ENCODE measurements at regions not wholly inside any gene's neighbourhood (a gene's known extent, or its start where the extent isn't known, plus 50 kb on each side); places are given as distances from the start of the nearest gene placed in this dataset.
"Not testable (repeated sequence)": the region's sequence is repeated elsewhere in the genome, so short reads cannot be mapped to it uniquely, and the experiment has no call there.

DNA sequence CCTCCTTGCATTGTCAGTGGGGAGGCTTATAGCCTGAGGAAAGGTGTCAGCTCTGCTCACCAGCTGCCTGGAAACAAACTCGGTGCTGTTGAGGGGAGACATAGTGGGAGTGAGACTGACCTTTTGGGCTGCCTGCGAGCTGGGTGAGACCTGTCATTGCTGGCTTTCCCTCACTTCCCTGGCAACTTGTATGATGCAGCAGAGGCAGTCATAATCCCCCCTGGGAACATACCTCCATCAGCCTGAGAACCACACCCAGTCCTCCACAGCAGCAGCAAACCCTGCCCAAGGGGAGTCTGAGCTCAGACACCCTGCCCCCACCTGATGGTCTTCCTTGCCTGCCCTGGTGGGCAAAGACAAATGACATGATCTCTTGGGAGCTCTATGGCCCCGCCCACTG is 521.2 kb upstream of the IMPG1 start:
- DNase-seq (ENCODE audit: extremely low spot score), result no peak
- H3K27ac ChIP-seq (ENCODE audit: low read depth), result no peak overlapping the region
- 78% methylated on average over 3 of the region's 3 CpGs for WGBS

DNA sequence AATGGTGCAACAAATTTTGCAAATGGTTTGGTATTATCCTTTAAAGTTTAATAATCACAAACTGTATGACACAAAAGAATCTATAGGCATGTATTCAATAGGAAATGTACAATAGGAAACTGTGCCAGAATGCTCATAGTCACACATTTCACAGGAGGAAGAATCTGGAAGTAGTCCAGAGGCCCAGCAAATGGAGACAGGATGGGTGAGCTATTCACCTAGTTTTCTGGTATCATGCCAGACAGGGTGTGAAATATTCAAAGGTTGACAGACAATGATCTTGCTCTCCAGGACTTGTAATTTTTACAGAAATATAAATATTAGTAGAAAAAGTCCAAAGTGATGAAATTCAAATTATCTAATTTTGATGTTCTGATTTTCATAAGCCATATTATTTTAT is 520.1 kb upstream of the IMPG1 start:
- no peak for DNase-seq (ENCODE audit: extremely low spot score)
- H3K4me1 ChIP-seq (ENCODE audit: insufficient read depth), result no peaks in the 10 kb centered on the region
- no peak overlapping the region for H3K27ac ChIP-seq (ENCODE audit: low read depth)
- no peaks in the 10 kb centered on the region for H3K36me3 ChIP-seq (ENCODE audit: insufficient read depth)
- no peak overlapping the region for H3K4me3 ChIP-seq (ENCODE audit: low read depth, low read length)

More for the DNA sequence above, 521.2 kb upstream of the IMPG1 start:
- H3K4me3 ChIP-seq (ENCODE audit: low read depth, low read length), result no peak overlapping the region
- no peaks in the 10 kb centered on the region for H3K36me3 ChIP-seq (ENCODE audit: insufficient read depth)
- H3K4me1 ChIP-seq (ENCODE audit: insufficient read depth), result no peaks in the 10 kb centered on the region

DNA sequence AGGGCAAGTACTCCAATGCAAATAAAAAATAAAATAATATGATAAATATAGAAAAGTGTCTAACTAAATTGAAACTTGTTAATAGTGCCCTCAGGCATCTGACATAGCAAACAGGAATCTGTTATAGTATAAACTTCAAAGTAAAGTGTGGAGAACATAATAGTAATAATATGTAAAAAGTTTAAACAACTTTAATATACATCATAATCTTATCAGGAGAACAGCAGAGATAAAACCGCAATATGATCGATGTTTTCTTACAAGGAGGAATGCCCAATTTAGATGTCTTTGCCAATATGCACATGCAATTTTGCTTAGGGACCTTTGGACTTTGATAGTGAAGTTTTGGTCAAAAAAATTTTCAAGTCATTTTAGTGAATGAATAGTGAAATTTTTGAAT is 514.8 kb upstream of the IMPG1 start:
- WGBS, result 22% methylated on average over 2 of the region's 2 CpGs

DNA sequence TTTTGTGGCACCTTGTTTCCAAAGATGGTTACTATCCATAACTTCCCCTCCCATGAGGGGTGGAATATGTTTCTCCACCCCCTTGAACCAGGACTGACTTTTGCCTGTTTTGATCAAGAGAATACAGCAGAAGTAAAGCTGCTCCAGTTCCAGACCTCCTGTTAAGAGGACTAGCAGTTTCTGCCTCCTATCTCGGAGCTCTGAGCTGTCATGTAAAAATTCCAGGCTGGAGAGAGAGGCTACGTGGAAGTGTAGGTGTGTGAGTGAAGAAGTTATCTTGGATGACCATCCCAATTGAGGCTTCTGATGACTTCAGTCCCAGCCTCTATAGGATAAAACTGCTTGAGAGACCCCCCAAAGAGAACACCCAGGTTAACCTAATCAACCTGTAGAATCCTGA is 511.7 kb upstream of the IMPG1 start:
- DNase-seq (ENCODE audit: extremely low spot score), result no peak

More for the DNA sequence above, 514.8 kb upstream of the IMPG1 start:
- DNase-seq (ENCODE audit: extremely low spot score), result no peak
- no peak overlapping the region for H3K4me3 ChIP-seq (ENCODE audit: low read depth, low read length)
- no peaks in the 10 kb centered on the region for H3K36me3 ChIP-seq (ENCODE audit: insufficient read depth)
- no peaks in the 10 kb centered on the region for H3K4me1 ChIP-seq (ENCODE audit: insufficient read depth)
- H3K27ac ChIP-seq (ENCODE audit: low read depth), result no peak overlapping the region

DNA sequence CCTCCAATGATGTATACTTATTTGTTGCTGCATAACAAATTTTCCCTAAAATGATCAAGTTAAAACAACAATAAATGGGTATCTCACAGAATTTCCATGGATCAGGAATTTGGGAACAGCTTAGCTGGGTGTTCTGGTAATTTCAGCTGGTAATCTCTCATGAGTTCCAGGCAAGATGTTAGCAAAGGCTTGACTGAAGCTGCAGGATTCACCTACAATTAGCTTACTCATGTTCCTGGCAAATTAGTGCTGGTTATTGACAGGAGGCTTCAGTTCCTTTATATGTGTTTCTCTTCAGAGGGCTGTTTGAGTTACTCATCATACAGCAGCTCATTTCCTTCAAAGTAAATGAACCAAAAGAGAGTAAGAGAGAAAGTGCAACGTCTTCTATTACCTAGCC is 506.3 kb upstream of the IMPG1 start:
- no peaks in the 10 kb centered on the region for H3K4me1 ChIP-seq (ENCODE audit: insufficient read depth)
- WGBS, result 37% methylated on average over 1 of the region's 1 CpG
- H3K36me3 ChIP-seq (ENCODE audit: insufficient read depth), result no peaks in the 10 kb centered on the region
- no peak for DNase-seq (ENCODE audit: extremely low spot score)
- no peak overlapping the region for H3K4me3 ChIP-seq (ENCODE audit: low read depth, low read length)
- H3K27ac ChIP-seq (ENCODE audit: low read depth), result no peak overlapping the region

More for the DNA sequence above, 511.7 kb upstream of the IMPG1 start:
- WGBS, result 52% methylated on average over 2 of the region's 2 CpGs
- Histone ChIP-seq H3K4me1 (ENCODE audit: insufficient read depth) (no peaks in the 10 kb centered on the region), H3K27ac (ENCODE audit: low read depth) (no peak overlapping the region), H3K36me3 (ENCODE audit: insufficient read depth) (no peaks in the 10 kb centered on the region), H3K4me3 (ENCODE audit: low read depth, low read length) (no peak overlapping the region)

DNA sequence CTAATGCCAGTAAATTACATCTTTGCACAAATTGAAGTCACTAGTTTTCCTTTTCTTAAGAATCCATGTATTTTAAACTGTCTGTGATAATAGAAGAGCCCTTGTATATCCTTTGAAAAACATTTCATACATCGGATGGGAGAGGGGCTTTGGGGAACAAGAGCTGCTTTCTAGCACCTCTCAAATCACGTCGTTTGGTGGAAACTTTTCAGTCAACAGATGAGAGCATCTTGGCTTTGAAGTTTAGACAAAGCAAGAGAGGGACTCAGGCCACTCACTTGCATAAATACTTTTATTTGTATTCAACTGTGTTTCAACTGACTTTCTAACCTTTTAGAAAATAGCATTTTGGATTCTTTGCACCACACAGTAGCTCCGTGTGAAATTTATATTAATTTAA is 502.3 kb upstream of the IMPG1 start:
- H3K4me1 ChIP-seq (ENCODE audit: insufficient read depth), result no peaks in the 10 kb centered on the region
- no peak overlapping the region for H3K27ac ChIP-seq (ENCODE audit: low read depth)
- no peak for DNase-seq (ENCODE audit: extremely low spot score)
- H3K36me3 ChIP-seq (ENCODE audit: insufficient read depth), result no peaks in the 10 kb centered on the region
- H3K4me3 ChIP-seq (ENCODE audit: low read depth, low read length), result no peak overlapping the region
- WGBS, result 21% methylated on average over 4 of the region's 4 CpGs

DNA sequence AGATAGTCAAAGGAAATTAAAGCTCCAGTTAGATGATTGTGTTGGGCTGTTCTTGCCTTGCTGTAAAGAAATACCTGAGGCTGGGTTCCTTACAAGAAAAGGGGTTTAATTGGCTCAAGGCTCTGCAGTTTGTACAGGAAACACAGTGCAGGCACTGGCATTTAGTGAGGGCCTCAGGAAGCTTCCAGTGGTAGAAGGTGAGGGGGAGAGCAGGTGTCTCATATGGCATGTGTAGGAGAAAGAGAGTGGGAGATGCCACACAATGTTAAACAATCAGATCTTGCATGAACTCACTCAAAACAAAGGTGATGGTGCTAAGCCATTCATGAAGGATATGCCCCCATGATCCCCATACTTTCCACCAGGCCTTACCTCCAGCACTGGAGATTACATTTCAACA is 493.5 kb upstream of the IMPG1 start:
- no peaks in the 10 kb centered on the region for H3K4me1 ChIP-seq (ENCODE audit: insufficient read depth)
- DNase-seq (ENCODE audit: extremely low spot score), result no peak
- no peak overlapping the region for H3K27ac ChIP-seq (ENCODE audit: low read depth)
- H3K4me3 ChIP-seq (ENCODE audit: low read depth, low read length), result no peak overlapping the region
- no peaks in the 10 kb centered on the region for H3K36me3 ChIP-seq (ENCODE audit: insufficient read depth)

DNA sequence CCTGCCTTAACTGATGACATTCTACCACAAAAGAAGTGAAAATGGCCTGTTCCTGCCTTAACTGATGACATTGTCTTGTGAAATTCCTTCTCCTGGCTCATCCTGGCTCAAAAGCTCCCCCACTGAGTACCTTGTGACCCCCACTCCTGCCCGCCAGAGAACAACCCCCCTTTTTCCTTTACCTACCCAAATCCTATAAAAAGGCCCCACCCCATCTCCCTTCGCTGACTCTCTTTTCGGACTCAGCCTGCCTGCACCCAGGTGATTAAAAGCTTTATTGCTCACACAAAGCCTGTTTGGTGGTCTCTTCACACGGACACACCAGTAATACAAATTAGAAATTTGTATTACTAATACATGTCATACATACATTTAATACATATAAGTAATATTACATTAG is 489.9 kb upstream of the IMPG1 start:
- not testable (repeated sequence) for H3K36me3 ChIP-seq (ENCODE audit: insufficient read depth); H3K27ac ChIP-seq (ENCODE audit: low read depth); H3K4me1 ChIP-seq (ENCODE audit: insufficient read depth); H3K4me3 ChIP-seq (ENCODE audit: low read depth, low read length); DNase-seq (ENCODE audit: extremely low spot score)
- WGBS, result 63% methylated on average over 4 of the region's 4 CpGs

DNA sequence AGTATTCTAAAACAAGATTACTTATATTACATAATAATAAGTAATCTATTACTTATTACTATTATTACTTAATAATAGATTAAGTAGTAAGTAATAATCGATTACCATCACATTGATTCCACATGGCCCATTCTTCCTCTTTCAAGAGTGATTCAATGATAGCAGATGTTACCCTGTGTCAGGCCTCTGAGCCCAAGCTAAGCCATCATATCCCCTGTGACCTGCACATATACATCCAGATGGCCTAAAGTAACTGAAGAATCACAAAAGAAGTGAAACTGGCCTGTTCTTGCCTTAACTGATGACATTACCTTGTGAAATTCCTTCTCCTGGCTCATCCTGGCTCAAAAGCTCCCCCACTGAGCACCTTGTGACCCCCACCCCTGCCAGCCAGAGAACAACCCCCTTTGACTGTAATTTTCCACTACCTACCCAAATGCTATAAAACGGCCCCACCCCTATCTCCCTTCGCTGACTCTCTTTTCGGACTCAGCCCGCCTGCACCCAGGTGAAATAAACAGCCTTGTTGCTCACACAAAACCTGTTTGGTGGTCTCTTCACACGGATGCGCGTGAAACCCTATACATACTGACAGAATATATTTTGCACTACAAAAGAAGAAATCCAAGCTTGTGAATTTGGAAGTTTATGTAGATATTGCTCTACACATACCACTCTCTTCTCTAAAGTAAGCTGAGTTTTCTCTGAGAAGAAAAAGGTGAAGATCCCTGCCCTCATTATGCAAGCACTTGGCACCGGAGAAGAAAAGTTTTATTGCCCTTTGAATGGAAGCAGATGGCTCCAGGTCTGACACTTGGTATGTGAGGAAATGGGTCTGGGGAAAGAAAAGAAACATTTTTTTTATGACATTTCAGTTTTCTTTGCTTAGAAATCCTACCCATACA is 488.6 kb upstream of the IMPG1 start:
- not testable (repeated sequence) for H3K27ac ChIP-seq (ENCODE audit: low read depth); H3K4me1 ChIP-seq (ENCODE audit: insufficient read depth); H3K4me3 ChIP-seq (ENCODE audit: low read depth, low read length); DNase-seq (ENCODE audit: extremely low spot score); H3K36me3 ChIP-seq (ENCODE audit: insufficient read depth)
- 47% methylated on average over 9 of the region's 9 CpGs for WGBS

DNA sequence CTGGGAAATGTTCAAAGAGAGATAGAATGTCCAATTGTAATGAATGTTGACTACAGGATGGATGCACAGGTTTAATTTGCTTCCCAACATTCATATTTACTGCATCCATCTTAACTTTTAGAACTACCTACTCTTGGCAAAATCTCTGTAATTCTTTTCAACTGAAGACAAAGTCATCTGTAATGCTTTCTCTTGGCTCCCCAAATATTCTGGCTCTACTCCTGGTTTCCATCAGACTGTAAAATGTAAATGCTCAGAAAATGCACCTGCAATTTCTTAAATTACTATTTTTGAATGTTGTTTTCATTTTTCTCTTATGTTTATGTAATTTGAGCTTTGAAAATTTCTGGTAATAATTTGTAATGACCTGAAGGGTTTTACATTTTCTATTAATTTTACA is 480.8 kb upstream of the IMPG1 start:
- H3K4me1 ChIP-seq (ENCODE audit: insufficient read depth), result no peaks in the 10 kb centered on the region
- H3K36me3 ChIP-seq (ENCODE audit: insufficient read depth), result no peaks in the 10 kb centered on the region
- no peak for DNase-seq (ENCODE audit: extremely low spot score)
- no peak overlapping the region for H3K27ac ChIP-seq (ENCODE audit: low read depth)
- H3K4me3 ChIP-seq (ENCODE audit: low read depth, low read length), result no peak overlapping the region

DNA sequence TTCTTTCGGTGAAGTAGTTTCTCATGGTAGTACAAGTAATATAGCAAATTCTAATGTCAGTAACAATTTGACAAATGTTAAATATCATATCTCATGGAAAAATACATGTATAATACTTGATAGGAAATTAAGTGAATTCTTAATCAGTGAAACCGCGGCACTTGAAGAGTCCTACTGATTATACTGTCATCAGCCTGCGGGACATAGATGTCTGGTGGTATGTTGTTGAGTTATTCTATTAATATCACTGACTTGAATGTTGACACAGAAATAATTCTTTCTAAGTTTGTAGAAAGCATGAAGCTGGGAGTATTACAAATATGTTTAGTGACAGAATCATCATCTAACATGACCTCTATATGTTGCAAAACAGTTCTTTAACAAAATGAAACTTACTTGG is 479.8 kb upstream of the IMPG1 start:
- Histone ChIP-seq H3K36me3 (ENCODE audit: insufficient read depth) (no peaks in the 10 kb centered on the region), H3K4me1 (ENCODE audit: insufficient read depth) (no peaks in the 10 kb centered on the region), H3K4me3 (ENCODE audit: low read depth, low read length) (no peak overlapping the region), H3K27ac (ENCODE audit: low read depth) (no peak overlapping the region)
- WGBS, result 76% methylated on average over 4 of the region's 4 CpGs
- DNase-seq (ENCODE audit: extremely low spot score), result no peak

DNA sequence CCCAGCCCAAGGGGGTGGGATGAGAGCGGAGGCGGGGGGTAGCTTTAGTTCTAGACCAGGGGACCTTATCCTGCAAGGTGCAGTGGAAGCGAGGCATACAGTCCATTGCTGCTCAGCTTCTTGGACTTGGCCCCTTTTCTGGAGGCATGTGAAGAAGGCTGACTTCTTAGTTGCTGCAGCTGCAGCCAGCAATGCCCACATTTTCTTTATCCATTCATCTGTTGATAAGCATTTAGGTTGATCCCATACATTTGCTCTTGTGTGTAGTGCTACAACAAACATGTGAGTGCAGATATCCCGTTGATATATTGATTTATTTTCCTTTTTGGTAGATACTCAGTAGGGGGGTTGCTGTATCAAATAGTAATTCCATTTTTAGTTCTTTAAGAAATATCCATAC is 461.2 kb upstream of the IMPG1 start:
- no peak overlapping the region for H3K4me3 ChIP-seq (ENCODE audit: low read depth, low read length)
- no peaks in the 10 kb centered on the region for H3K36me3 ChIP-seq (ENCODE audit: insufficient read depth)
- 95% methylated on average over 4 of the region's 4 CpGs for WGBS
- no peak for DNase-seq (ENCODE audit: extremely low spot score)
- no peak overlapping the region for H3K27ac ChIP-seq (ENCODE audit: low read depth)
- H3K4me1 ChIP-seq (ENCODE audit: insufficient read depth), result no peaks in the 10 kb centered on the region

DNA sequence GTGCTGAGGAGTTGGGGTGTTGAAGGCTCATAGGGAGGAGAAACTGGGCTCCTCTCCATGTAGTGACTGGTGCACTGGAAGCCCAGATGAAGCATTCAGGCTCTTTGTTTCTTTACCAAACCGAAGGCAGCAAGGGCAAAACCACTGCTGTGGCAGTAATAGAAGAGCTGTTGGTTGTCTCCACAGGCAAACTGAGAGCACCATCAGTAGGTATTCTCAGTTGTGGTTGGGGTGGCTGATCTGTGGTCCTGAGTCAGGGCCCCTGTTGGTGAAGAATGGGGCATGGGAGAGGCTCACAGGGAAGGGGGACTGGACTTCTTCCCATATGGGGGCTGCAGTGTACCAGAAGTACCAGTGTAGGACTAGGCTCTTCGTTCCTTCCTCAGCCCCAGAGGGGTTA is 460.2 kb upstream of the IMPG1 start:
- no peak overlapping the region for H3K4me3 ChIP-seq (ENCODE audit: low read depth, low read length)
- no peaks in the 10 kb centered on the region for H3K36me3 ChIP-seq (ENCODE audit: insufficient read depth)
- WGBS, result 81% methylated on average over 2 of the region's 2 CpGs
- H3K27ac ChIP-seq (ENCODE audit: low read depth), result no peak overlapping the region
- no peaks in the 10 kb centered on the region for H3K4me1 ChIP-seq (ENCODE audit: insufficient read depth)
- DNase-seq (ENCODE audit: extremely low spot score), result no peak

DNA sequence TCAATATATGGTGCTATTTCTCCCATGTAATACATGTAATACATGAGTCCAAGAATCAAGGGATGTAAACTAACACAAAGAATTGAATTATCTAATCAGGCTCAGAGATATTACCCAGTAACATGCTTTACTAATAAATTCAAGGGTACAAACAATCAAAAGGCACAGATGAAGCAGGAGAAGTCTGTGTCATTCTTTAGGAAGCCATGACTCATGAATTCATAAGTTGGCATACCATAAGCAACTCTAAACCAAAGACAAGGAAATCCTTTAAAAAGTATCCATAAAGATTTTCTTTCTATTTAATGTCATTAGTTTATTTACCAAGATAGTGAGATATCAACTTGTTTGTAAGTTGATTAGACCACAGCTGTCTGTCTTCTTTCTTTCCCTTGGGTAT is 446.0 kb upstream of the IMPG1 start:
- no peaks in the 10 kb centered on the region for H3K36me3 ChIP-seq (ENCODE audit: insufficient read depth)
- no peak overlapping the region for H3K4me3 ChIP-seq (ENCODE audit: low read depth, low read length)
- DNase-seq (ENCODE audit: extremely low spot score), result no peak

DNA sequence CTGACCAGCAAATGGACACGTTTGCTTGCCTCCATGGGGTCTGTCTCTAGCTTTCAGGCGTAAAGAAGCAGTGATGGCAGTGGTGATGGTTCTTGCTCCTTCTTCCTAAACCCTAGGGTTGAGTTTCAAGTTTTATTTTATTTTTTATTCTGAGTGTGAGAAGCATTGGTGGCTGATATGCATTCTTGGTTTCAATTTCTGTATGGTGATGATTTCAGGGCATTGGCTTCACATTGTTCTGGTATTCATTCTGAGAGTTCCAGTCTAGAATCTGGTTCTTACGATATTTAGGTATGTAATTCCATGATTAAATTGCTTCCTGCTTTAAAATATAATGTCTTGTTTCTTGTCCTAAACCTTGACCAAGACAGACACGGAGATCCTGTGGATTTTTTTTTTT is 444.5 kb upstream of the IMPG1 start:
- DNase-seq (ENCODE audit: extremely low spot score), result no peak
- Histone ChIP-seq H3K4me3 (ENCODE audit: low read depth, low read length) (no peak overlapping the region), H3K27ac (ENCODE audit: low read depth) (no peak overlapping the region), H3K4me1 (ENCODE audit: insufficient read depth) (no peaks in the 10 kb centered on the region), H3K36me3 (ENCODE audit: insufficient read depth) (no peaks in the 10 kb centered on the region)
- 82% methylated on average over 4 of the region's 4 CpGs for WGBS

More for the DNA sequence above, 446.0 kb upstream of the IMPG1 start:
- no peak overlapping the region for H3K27ac ChIP-seq (ENCODE audit: low read depth)
- no peaks in the 10 kb centered on the region for H3K4me1 ChIP-seq (ENCODE audit: insufficient read depth)
